OCI-LY1 (cell line): ENCODE measurements at regions not wholly inside any gene's neighbourhood (a gene's known extent, or its start where the extent isn't known, plus 50 kb on each side); places are given as distances from the start of the nearest gene placed in this dataset.

Experiments used
- H2AFZ ChIP-seq: fragments of 200-600 bp; sonication (generic), shearing (Covaris generic); 2 replicates; pipeline ENCODE4 v1.6.0; 2014; ENCODE audit warnings: antibody characterized with exemption, mild to moderate bottlenecking, low read length
- H3F3A ChIP-seq: fragments of 200-600 bp; sonication (generic), shearing (Covaris generic); 2 replicates; pipeline ENCODE4 v1.6.0; 2014; ENCODE audit warnings: mild to moderate bottlenecking, antibody characterized with exemption, low read length, moderate library complexity; ENCODE audit not compliant: insufficient read depth
- H3K27ac ChIP-seq: fragments of 200-600 bp; sonication (generic); 2 replicates; pipeline ENCODE4 v1.5.1; 2014; ENCODE audit warnings: low read length, mixed run types, mild to moderate bottlenecking, low read depth; ENCODE audit not compliant: poor library complexity, severe bottlenecking
- H3K27me3 ChIP-seq: fragments of 200-600 bp; sonication (generic); 2 replicates; pipeline ENCODE4 v1.6.0; 2014; ENCODE audit warnings: antibody characterized with exemption, mild to moderate bottlenecking, low read length, moderate library complexity; ENCODE audit not compliant: insufficient read depth
- H3K36me3 ChIP-seq: fragments of 200-600 bp; sonication (generic); 2 replicates; pipeline ENCODE4 v1.6.1; 2014; ENCODE audit warnings: mild to moderate bottlenecking, antibody characterized with exemption, low read length, moderate library complexity, mixed read lengths; ENCODE audit not compliant: insufficient read depth
- H3K4me1 ChIP-seq: fragments of 200-600 bp; sonication (generic); 2 replicates; pipeline ENCODE4 v1.5.1; 2014; ENCODE audit warnings: mild to moderate bottlenecking, low read length, moderate library complexity; ENCODE audit not compliant: insufficient read depth, severe bottlenecking
- H3K4me2 ChIP-seq: fragments of 200-600 bp; sonication (generic), shearing (Covaris generic); 2 replicates; pipeline ENCODE4 v1.6.1; 2014; ENCODE audit warnings: low read length
- H3K4me3 ChIP-seq: fragments of 200-600 bp; sonication (generic); 2 replicates; pipeline ENCODE4 v1.5.1; 2014; ENCODE audit warnings: low read length, low read depth, mild to moderate bottlenecking, mixed read lengths; ENCODE audit not compliant: poor library complexity, severe bottlenecking
- H3K79me2 ChIP-seq: fragments of 200-600 bp; shearing (Covaris generic); 2 replicates; pipeline ENCODE4 v1.6.1; 2016; ENCODE audit warnings: mixed run types, low read length, mixed read lengths; ENCODE audit not compliant: insufficient read depth
- H3K9ac ChIP-seq: fragments of 200-600 bp; sonication (generic), shearing (Covaris generic); 2 replicates; pipeline ENCODE4 v1.6.1; 2014; ENCODE audit warnings: mild to moderate bottlenecking, low read length, mixed read lengths
- H3K9me2 ChIP-seq: fragments of 200-600 bp; sonication (generic), shearing (Covaris generic); 2 replicates; pipeline ENCODE4 v1.6.1; 2014; ENCODE audit warnings: low read depth, mild to moderate bottlenecking, low read length, mixed read lengths
- H3K9me3 ChIP-seq: fragments of 200-600 bp; shearing (Covaris generic); 2 replicates; pipeline ENCODE4 v1.6.1; 2014; ENCODE audit warnings: low read length, mixed read lengths
- H4K20me1 ChIP-seq: fragments of 200-600 bp; sonication (generic), shearing (Covaris generic); 2 replicates; pipeline ENCODE4 v1.6.0; 2016; ENCODE audit warnings: mild to moderate bottlenecking, low read length; ENCODE audit not compliant: insufficient read depth
- CTCF ChIP-seq: fragments of 200-600 bp; sonication (generic), shearing (Covaris generic); IDR thresholded peaks from 2 replicates; pipeline ENCODE4 v1.5.1; 2017; ENCODE audit warnings: mild to moderate bottlenecking, antibody characterized with exemption, low read length, moderate library complexity, mixed read lengths
- EZH2 ChIP-seq: fragments of 200-600 bp; sonication (generic), shearing (Covaris generic); IDR thresholded peaks from 2 replicates; pipeline ENCODE4 v1.8.0; 2017; ENCODE audit warnings: borderline replicate concordance, mixed run types, mild to moderate bottlenecking, antibody characterized with exemption, low read length, moderate library complexity, mixed read lengths

- TF ChIP-seq EZH2 = no peak
- TF ChIP-seq CTCF = no peak
- H2AFZ ChIP-seq = no peak overlapping the region
These were observed 340.6 kb downstream of the GXYLT1 start for GRCh38 chr12:41804026-41804425.

GRCh38 chr12:41802803-41803202, 341.9 kb downstream of the GXYLT1 start:
- H3K9ac ChIP-seq = no peak overlapping the region
- H3K4me3 ChIP-seq = no peak overlapping the region
- TF ChIP-seq CTCF (no peak), EZH2 (no peak)
- H3K4me2 ChIP-seq = no peak overlapping the region
- H3K4me1 ChIP-seq = no peaks in the 10 kb centered on the region
- H3K36me3 ChIP-seq = no peaks in the 10 kb centered on the region
- no peaks in the 10 kb centered on the region for H3F3A ChIP-seq
- H3K27me3 ChIP-seq = no peaks in the 10 kb centered on the region
- H3K9me3 ChIP-seq = no peaks in the 10 kb centered on the region
- no peaks in the 10 kb centered on the region for H4K20me1 ChIP-seq
- no peak overlapping the region for H3K27ac ChIP-seq
- H3K79me2 ChIP-seq = no peaks in the 10 kb centered on the region
- no peak overlapping the region for H2AFZ ChIP-seq
- no peaks in the 10 kb centered on the region for H3K9me2 ChIP-seq

More at GRCh38 chr12:41804026-41804425, 340.6 kb downstream of the GXYLT1 start:
- Histone ChIP-seq H3K4me2 (no peak overlapping the region), H3F3A (no peaks in the 10 kb centered on the region), H3K9ac (no peak overlapping the region), H3K9me3 (no peaks in the 10 kb centered on the region), H3K9me2 (no peaks in the 10 kb centered on the region), H3K27ac (no peak overlapping the region), H3K4me3 (no peak overlapping the region), H3K27me3 (no peaks in the 10 kb centered on the region), H3K79me2 (no peaks in the 10 kb centered on the region), H4K20me1 (no peaks in the 10 kb centered on the region), H3K4me1 (no peaks in the 10 kb centered on the region), H3K36me3 (no peaks in the 10 kb centered on the region)

- H3K4me1 ChIP-seq = no peaks in the 10 kb centered on the region
- H3K4me2 ChIP-seq = no peak overlapping the region
- H2AFZ ChIP-seq = no peak overlapping the region
- H3F3A ChIP-seq = no peaks in the 10 kb centered on the region
- TF ChIP-seq CTCF (no peak), EZH2 (no peak)
- H3K9me2 ChIP-seq = no peaks in the 10 kb centered on the region
- no peaks in the 10 kb centered on the region for H4K20me1 ChIP-seq
- no peaks in the 10 kb centered on the region for H3K9me3 ChIP-seq
- no peak overlapping the region for H3K27ac ChIP-seq
- no peaks in the 10 kb centered on the region for H3K27me3 ChIP-seq
- H3K79me2 ChIP-seq = no peaks in the 10 kb centered on the region
- no peaks in the 10 kb centered on the region for H3K36me3 ChIP-seq
- H3K9ac ChIP-seq = no peak overlapping the region
- no peak overlapping the region for H3K4me3 ChIP-seq
These were observed 343.4 kb downstream of the GXYLT1 start for GRCh38 chr12:41801261-41801660.
